PC-9 (cell line): ENCODE measurements at regions not wholly inside any gene's neighbourhood (a gene's known extent, or its start where the extent isn't known, plus 50 kb on each side); places are given as distances from the start of the nearest gene placed in this dataset.
A peak's percentile ranks its signal among the peaks of the same experiment; 100 is the strongest.

Source experiments
- BruUV-seq: library from RNA; stranded (reverse); fragments of 400-500 nt; replicated peaks from 2 replicates; lab custom pipeline; 2021; lab: Mats Ljungman, UMichigan
- CTCF ChIA-PET: fragments of 300-600 bp; sonication (Branson Sonifier 250); formaldehyde crosslinking; loops from one replicate; lab custom pipeline; 2022; ENCODE audit warnings: antibody characterized with exemption; lab: Charles Lee
- POLR2A ChIA-PET: fragments of 300-600 bp; sonication (Branson Sonifier 250); formaldehyde crosslinking; loops from one replicate; lab custom pipeline; 2022; ENCODE audit warnings: antibody characterized with exemption; ENCODE audit not compliant: unreplicated experiment; lab: Charles Lee
- DNase-seq, 2 experiments: peaks; one replicate each; pipeline versions ENCODE4 v3.0.0 to v3.0.0-alpha.2; 2015 to 2022; ENCODE audit warnings: mixed read lengths in 1 of 2
- H2AFZ ChIP-seq: fragments of 200-600 bp; sonication (generic); 2 replicates; pipeline ENCODE4 v1.8.1; 2017; ENCODE audit warnings: antibody characterized with exemption
- H3F3A ChIP-seq: fragments of 200-600 bp; sonication (generic); 2 replicates; pipeline ENCODE4 v1.8.1; 2017; ENCODE audit warnings: antibody characterized with exemption, mild to moderate bottlenecking, low read depth; ENCODE audit not compliant: insufficient read depth
- H3K27ac ChIP-seq: fragments of 200-600 bp; sonication (generic); 2 replicates; pipeline ENCODE4 v1.6.1; 2016; ENCODE audit warnings: mixed run types
- H3K27me3 ChIP-seq: fragments of 200-600 bp; sonication (generic); 2 replicates; pipeline ENCODE4 v1.6.1; 2016; ENCODE audit warnings: low read depth, mixed run types; ENCODE audit not compliant: insufficient read depth
- H3K36me3 ChIP-seq: fragments of 200-600 bp; sonication (generic); 2 replicates; pipeline ENCODE4 v1.6.1; 2016; ENCODE audit warnings: low read depth, mixed run types
- H3K4me1 ChIP-seq: fragments of 200-600 bp; sonication (generic); replicated peaks from 2 replicates; pipeline ENCODE4 v1.6.1; 2016; ENCODE audit warnings: mixed run types; ENCODE audit not compliant: insufficient read depth
- H3K4me2 ChIP-seq: fragments of 200-600 bp; sonication (generic); 2 replicates; pipeline ENCODE4 v1.6.1; 2017; ENCODE audit warnings: mixed run types
- H3K4me3 ChIP-seq: fragments of 200-600 bp; sonication (generic); 2 replicates; pipeline ENCODE4 v1.6.1; 2016; ENCODE audit warnings: mixed run types
- H3K79me2 ChIP-seq: fragments of 200-600 bp; sonication (generic); 2 replicates; pipeline ENCODE4 v1.6.1; 2017; ENCODE audit warnings: low read depth, mixed run types
- H3K9me2 ChIP-seq: fragments of 200-600 bp; sonication (generic); 2 replicates; pipeline ENCODE4 v1.8.1; 2017; ENCODE audit warnings: mild to moderate bottlenecking; ENCODE audit not compliant: insufficient read depth
- H3K9me3 ChIP-seq: fragments of 200-600 bp; sonication (generic); 2 replicates; pipeline ENCODE4 v1.8.1; 2016; ENCODE audit warnings: low read depth; ENCODE audit not compliant: insufficient read depth
- H4K20me1 ChIP-seq: fragments of 200-600 bp; sonication (generic); 2 replicates; pipeline ENCODE4 v1.8.1; 2017; ENCODE audit not compliant: insufficient read depth
- EZH2 ChIP-seq: fragments of 200-600 bp; sonication (generic); IDR thresholded peaks from 2 replicates; pipeline ENCODE4 v1.8.0; 2017; ENCODE audit warnings: antibody characterized with exemption, low read depth
- intact Hi-C: fragments of 100-400 bp; cut with micrococcal nuclease; formaldehyde crosslinking; loops from one replicate; pipeline ENCODE4 v1.10.0; 2022; ENCODE audit not compliant: unreplicated experiment
- TF ChIP-seq, protein P1 (sequence below): fragments of 200-600 bp; sonication (generic); conservative IDR thresholded peaks from 2 replicates; pipeline ENCODE4 v1.6.1; 2017; ENCODE audit warnings: mixed run types, antibody characterized with exemption, mild to moderate bottlenecking, moderate library complexity

- Histone ChIP-seq H3K27ac (no peak overlapping the region), H3K9me3 (no peaks in the 10 kb centered on the region), H3K27me3 (no peaks in the 10 kb centered on the region), H3K4me1 (peaks cover 16% of the 10 kb centered on the region), H3K79me2 (no peaks in the 10 kb centered on the region), H3K9me2 (no peaks in the 10 kb centered on the region), H2AFZ (no peak overlapping the region), H3K4me2 (no peak overlapping the region), H3F3A (no peaks in the 10 kb centered on the region), H3K36me3 (no peaks in the 10 kb centered on the region), H3K4me3 (no peak overlapping the region), H4K20me1 (no peaks in the 10 kb centered on the region)
- ChIA-PET CTCF (no interaction called here), POLR2A (no interaction called here)
- no peak for TF ChIP-seq EZH2
- TF ChIP-seq, protein P1, sequence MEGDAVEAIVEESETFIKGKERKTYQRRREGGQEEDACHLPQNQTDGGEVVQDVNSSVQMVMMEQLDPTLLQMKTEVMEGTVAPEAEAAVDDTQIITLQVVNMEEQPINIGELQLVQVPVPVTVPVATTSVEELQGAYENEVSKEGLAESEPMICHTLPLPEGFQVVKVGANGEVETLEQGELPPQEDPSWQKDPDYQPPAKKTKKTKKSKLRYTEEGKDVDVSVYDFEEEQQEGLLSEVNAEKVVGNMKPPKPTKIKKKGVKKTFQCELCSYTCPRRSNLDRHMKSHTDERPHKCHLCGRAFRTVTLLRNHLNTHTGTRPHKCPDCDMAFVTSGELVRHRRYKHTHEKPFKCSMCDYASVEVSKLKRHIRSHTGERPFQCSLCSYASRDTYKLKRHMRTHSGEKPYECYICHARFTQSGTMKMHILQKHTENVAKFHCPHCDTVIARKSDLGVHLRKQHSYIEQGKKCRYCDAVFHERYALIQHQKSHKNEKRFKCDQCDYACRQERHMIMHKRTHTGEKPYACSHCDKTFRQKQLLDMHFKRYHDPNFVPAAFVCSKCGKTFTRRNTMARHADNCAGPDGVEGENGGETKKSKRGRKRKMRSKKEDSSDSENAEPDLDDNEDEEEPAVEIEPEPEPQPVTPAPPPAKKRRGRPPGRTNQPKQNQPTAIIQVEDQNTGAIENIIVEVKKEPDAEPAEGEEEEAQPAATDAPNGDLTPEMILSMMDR: no peak
- BruUV-seq: no TSS peak
- no peak for DNase-seq
- intact Hi-C loops: no loop called here
Observed at GRCh38 chr7:135834266-135834665, 85.7 kb upstream of the FAM180A start.

DNA sequence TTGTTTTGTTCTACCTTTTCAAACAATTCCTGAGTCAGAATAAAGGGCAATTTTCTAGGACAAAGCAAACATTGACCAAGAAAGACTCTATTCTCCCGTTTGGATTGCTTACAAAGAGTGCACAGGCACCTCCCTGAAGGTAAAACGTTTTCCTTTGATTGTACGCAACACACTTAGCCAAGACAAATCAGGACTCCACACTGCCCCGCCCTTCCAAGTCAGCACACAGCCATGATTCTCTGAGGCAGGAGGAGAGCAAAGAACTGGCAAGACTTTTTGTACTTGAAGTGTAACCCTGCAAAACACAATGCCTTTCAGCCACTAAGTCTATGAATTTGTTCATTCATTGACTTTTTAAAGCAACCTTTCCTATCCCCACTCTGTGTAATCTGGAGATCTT, 85.0 kb upstream of the FAM180A start:
- DNase-seq: no peak

DNA sequence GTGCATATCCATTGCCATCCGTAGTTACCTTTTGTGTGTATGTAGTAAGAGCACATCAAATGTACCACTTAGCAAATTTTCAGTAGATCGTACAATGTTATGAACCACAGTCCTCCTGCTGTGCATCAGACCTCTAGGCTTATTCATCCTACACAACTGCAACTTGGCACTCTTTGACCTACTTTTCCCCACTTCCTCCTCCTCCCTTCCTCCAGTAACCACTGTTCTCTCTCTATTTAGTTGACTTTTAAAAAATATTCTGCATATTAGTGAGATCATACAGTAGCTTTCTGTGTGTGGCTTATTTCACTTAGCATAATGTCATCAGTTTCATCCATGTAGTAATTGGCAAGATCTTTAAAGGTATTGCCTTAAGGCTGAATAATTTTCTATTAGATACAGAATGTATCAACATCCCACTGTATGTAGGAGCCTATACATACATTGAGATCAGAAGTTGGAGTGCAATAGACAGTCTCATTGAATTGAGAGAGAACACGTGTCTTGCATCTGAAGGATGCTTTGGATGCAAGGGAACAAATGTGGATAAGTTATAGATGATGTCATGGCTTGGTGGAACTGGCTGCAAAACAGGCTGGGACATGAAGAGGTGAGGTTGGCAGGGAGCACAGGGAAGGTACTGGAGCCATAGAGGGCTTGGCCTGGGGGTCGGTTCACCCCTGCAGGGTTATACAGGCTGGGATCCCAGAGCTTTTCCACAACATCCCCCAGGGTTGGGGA, 83.0 kb upstream of the FAM180A start:
- Histone ChIP-seq H3K4me3 (no peak overlapping the region), H3F3A (peaks cover 13% of the 10 kb centered on the region), H3K4me1 (peaks cover 35% of the 10 kb centered on the region), H3K79me2 (no peaks in the 10 kb centered on the region), H4K20me1 (no peaks in the 10 kb centered on the region), H3K27me3 (no peaks in the 10 kb centered on the region), H3K27ac (no peak overlapping the region), H3K36me3 (no peaks in the 10 kb centered on the region), H2AFZ (no peak overlapping the region), H3K9me3 (no peaks in the 10 kb centered on the region), H3K4me2 (peak overlapping the region; percentile 17; the same call in 1 of the 2 replicates), H3K9me2 (no peaks in the 10 kb centered on the region)
- ChIA-PET POLR2A (no interaction called here), CTCF (no interaction called here)
- intact Hi-C loops: no loop called here
- peak in 1 of 2 experiments; percentile 37 for DNase-seq
- no TSS peak for BruUV-seq
- TF ChIP-seq EZH2: no peak
- TF ChIP-seq, protein P1: no peak

More for the DNA sequence above, 85.0 kb upstream of the FAM180A start:
- no peaks in the 10 kb centered on the region for H3K27me3 ChIP-seq
- TF ChIP-seq EZH2: no peak
- TF ChIP-seq, protein P1: no peak
- no peaks in the 10 kb centered on the region for H3K79me2 ChIP-seq
- ChIA-PET POLR2A (no interaction called here), CTCF (no interaction called here)
- no peak overlapping the region for H3K27ac ChIP-seq
- H3F3A ChIP-seq: no peaks in the 10 kb centered on the region
- no peak overlapping the region for H3K4me2 ChIP-seq
- H3K4me3 ChIP-seq: no peak overlapping the region
- no TSS peak for BruUV-seq
- no peak overlapping the region for H2AFZ ChIP-seq
- peaks cover 16% of the 10 kb centered on the region for H3K4me1 ChIP-seq
- no peaks in the 10 kb centered on the region for H3K9me2 ChIP-seq
- no peaks in the 10 kb centered on the region for H4K20me1 ChIP-seq
- intact Hi-C loops: no loop called here
- no peaks in the 10 kb centered on the region for H3K9me3 ChIP-seq
- no peaks in the 10 kb centered on the region for H3K36me3 ChIP-seq
